ENCODE measurements at regions not wholly inside any gene's neighbourhood (a gene's known extent, or its start where the extent isn't known, plus 50 kb on each side); places are given as distances from the start of the nearest gene placed in this dataset.

- DNase-seq, result no peak
Measured at GRCh38 chr12:67911275-67911600, 78.0 kb upstream of the IFNG-AS1 start.

- no peak for DNase-seq
Measured at GRCh38 chr12:67911789-67912188, 77.5 kb upstream of the IFNG-AS1 start.

DNA sequence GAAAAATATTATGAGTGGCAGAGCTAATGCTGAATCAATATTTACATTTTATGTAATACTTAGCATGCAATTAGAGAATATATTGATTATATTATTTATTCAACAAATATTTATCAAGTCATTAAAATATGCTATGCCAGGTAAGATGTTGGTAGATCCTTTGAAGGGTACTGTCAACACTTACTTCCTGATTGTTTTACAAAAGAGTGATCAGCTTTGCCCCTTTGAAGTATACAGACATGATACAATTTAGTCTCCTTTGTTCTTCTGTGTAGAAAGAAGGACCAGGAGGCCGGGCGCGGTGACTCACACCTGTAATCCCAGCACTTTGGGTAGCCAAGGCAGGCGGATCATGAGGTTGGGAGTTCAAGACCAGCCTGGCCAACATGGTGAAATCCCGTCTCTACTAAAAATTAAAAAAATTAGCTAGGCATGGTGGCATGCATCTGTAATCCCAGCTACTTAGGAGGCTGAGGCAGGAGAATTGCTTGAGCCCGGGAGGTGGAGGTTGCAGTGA lies 73.9 kb upstream of the IFNG-AS1 start:
- no peak for DNase-seq

- no peak for DNase-seq
Measured at GRCh38 chr12:67916266-67916970, 72.8 kb upstream of the IFNG-AS1 start.

DNA sequence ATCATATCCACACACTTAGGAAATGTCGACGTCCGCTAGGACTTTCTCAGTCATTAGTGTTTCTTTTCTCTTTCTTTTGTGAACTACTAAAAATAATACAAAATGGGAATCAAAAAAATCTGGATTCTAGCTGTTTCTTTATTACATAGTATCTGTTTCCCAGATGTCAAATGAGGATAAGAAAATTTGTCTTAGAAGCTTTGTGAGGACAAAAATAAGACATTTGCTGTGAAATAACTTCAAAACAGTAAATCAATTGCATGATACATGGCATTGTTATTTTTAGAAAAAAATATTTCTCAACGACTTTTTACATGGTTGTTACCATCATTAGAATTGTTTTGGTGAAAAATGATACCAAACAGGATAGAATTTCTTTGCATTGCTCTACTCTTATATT lies 71.4 kb upstream of the IFNG-AS1 start:
- DNase-seq, result no peak

GRCh38 chr12:67918441-67918840 lies 70.8 kb upstream of the IFNG-AS1 start:
- no peak for DNase-seq

- DNase-seq, result no peak
Measured at GRCh38 chr12:67919406-67919805, 69.8 kb upstream of the IFNG-AS1 start.

- no peak for DNase-seq
Measured at GRCh38 chr12:67920413-67920812, 68.8 kb upstream of the IFNG-AS1 start.

- DNase-seq, result no peak
Measured at GRCh38 chr12:67921286-67921685, 68.0 kb upstream of the IFNG-AS1 start.

- no peak for DNase-seq
Measured at GRCh38 chr12:67922245-67922644, 67.0 kb upstream of the IFNG-AS1 start.

- DNase-seq, result no peak
Measured at GRCh38 chr12:67925077-67925476, 64.2 kb upstream of the IFNG-AS1 start.

DNA sequence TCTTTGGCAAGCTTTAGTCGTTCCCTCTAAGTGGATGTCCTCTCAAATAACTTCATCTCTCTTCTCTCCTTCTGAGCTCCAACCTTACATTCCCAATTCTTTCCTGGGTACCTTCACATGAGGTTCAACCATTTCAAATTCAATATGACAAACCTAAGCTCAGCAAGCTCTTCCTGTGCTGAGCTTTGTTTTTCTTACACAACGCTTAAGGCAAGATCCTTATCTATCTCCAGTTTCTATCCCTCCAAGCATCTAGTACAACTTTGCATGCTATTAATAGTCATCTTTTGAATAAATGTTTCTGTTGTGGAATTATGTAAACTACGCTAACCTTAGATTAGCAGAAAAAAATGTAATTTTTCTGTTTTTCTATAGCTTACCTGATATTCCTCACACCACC lies 63.7 kb upstream of the IFNG-AS1 start:
- no peak for DNase-seq

DNA sequence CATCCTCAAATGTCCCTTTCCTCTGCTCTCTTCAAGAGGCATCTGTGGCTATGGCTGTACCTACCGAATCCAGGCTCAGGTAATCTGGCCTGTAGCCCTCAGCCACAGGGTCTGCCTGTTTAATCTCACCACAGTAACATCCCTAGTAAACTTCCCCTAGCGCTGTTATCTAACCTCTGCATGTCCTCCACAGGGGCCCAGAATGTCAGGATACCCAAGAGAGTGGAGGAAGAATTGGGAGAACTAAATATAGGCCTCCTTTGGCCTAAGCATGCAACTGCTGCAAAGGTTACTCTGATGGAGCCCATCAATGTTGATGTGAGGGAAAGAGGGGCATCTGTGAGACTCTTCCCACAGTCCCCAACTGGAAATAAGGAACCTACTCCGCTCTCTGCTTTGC lies 63.2 kb upstream of the IFNG-AS1 start:
- no peak for DNase-seq

DNA sequence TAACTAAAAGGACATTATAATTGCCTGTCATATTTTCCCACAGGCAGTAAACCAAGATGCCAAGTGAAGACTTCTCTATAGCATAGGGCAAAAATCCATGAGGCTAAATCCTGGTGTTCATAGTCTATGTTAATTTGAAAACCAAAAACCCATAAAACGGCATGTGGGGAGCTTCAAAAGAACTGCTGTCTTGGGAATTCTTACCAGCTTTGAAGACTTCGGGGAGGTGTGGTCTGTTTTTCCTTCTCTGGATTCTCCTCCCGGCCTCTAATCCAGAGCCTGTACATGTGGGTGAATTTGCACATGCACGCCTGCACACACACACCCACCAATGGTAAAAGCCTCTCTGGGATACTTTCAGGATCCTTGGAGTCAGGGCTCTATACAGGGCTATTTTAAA lies 61.9 kb upstream of the IFNG-AS1 start:
- DNase-seq, result no peak

DNA sequence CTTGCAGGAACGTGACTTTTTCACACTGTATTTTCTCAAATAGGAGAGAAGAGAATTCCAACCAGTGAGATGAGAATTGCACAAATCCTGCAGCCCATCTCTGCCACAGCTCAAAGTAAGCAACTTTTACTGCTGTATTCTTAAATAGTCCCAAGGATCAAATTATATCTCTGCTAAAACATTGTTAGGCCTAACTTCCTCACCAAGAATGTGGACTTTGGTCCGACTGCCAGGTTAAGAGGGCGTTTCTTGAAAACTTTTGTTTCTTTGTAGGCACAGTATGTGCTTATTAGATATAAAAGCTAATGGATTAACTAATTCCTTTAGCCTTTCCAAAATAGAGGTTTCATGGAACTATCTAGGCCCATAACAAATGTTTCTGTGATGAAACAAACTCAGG lies 61.4 kb upstream of the IFNG-AS1 start:
- DNase-seq, result no peak

GRCh38 chr12:67928621-67929383 lies 60.4 kb upstream of the IFNG-AS1 start:
- DNase-seq, result no peak

DNA sequence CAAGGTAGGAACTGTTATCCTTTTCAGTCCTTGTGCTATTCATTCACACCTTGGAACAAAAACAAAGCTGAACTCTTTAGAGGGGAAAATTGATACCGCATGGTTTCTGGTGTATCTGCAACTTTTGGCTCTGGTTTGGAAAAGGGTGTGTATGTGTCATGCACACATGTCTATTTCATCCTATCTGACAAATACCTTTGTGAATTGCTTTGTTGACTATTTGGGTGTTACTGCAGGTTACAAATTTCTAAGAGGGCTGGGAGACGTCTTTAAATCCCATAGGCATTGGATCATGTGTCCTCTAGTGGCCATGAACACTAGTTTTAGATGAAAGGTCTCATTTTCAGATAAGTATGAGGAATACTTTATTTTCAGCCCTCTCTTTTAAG lies 59.9 kb upstream of the IFNG-AS1 start:
- DNase-seq, result no peak

DNA sequence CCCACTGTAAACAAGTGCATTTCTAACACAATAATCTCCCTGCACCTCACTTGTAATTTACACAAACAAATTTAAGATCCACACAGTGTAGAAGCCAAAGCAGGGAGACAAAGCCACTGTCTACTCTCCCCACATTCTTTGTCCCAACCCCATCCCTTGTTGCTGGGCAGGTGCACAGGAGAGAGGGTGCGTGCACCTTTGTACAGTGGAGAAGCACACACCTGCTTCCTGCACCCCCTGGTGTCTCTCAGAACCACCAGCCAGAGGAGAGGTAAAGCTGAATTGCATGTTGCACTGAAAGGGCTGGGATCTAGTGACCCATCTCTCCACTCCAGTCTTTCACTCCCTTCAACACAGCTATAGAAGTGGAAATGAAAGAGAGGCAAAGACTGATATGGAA lies 51.4 kb upstream of the IFNG-AS1 start:
- DNase-seq, result no peak

All from right forelimb (tissue), 1 donor.